22Rv1 (cell line): ENCODE measurements at regions not wholly inside any gene's neighbourhood (a gene's known extent, or its start where the extent isn't known, plus 50 kb on each side); places are given as distances from the start of the nearest gene placed in this dataset.

Source experiments
- ZFX ChIP-seq: fragments of 450-650 bp; IDR thresholded peaks from 2 replicates; pipeline ENCODE4 v1.6.1; 2017; ENCODE audit warnings: antibody characterized with exemption, borderline replicate concordance
- TF ChIP-seq, protein P1 (sequence below): fragments of 450-650 bp; IDR thresholded peaks from 2 replicates; pipeline ENCODE4 v1.5.1; 2017; ENCODE audit warnings: mild to moderate bottlenecking

DNA sequence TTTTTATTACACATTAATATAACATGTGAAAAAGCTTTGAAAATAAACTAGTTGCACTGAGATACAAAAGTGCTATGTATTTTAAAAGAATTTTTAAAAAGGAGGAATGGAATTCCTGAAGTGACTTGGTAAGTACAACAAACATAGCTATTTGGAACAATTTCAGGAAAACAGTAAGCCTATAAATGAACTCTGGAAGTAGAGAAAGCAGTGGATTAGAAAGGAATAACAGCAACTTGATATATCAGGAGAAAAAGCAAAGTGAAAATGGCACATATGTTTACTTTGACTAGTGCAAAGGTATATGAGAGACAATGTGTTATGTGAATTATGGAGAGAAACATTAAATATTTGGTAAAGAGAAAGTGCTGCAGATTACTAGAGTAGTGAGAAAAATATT is 811.7 kb downstream of the C12orf50 start:
- TF ChIP-seq, protein P1, sequence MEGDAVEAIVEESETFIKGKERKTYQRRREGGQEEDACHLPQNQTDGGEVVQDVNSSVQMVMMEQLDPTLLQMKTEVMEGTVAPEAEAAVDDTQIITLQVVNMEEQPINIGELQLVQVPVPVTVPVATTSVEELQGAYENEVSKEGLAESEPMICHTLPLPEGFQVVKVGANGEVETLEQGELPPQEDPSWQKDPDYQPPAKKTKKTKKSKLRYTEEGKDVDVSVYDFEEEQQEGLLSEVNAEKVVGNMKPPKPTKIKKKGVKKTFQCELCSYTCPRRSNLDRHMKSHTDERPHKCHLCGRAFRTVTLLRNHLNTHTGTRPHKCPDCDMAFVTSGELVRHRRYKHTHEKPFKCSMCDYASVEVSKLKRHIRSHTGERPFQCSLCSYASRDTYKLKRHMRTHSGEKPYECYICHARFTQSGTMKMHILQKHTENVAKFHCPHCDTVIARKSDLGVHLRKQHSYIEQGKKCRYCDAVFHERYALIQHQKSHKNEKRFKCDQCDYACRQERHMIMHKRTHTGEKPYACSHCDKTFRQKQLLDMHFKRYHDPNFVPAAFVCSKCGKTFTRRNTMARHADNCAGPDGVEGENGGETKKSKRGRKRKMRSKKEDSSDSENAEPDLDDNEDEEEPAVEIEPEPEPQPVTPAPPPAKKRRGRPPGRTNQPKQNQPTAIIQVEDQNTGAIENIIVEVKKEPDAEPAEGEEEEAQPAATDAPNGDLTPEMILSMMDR = no peak
- TF ChIP-seq ZFX = no peak
